OCI-LY1 (cell line): ENCODE measurements at regions not wholly inside any gene's neighbourhood (a gene's known extent, or its start where the extent isn't known, plus 50 kb on each side); places are given as distances from the start of the nearest gene placed in this dataset.

ENCODE experiments used
- H2AFZ ChIP-seq: fragments of 200-600 bp; sonication (generic), shearing (Covaris generic); 2 replicates; pipeline ENCODE4 v1.6.0; 2014; ENCODE audit warnings: antibody characterized with exemption, mild to moderate bottlenecking, low read length
- H3F3A ChIP-seq: fragments of 200-600 bp; sonication (generic), shearing (Covaris generic); 2 replicates; pipeline ENCODE4 v1.6.0; 2014; ENCODE audit warnings: mild to moderate bottlenecking, antibody characterized with exemption, low read length, moderate library complexity; ENCODE audit not compliant: insufficient read depth
- H3K27ac ChIP-seq: fragments of 200-600 bp; sonication (generic); 2 replicates; pipeline ENCODE4 v1.5.1; 2014; ENCODE audit warnings: low read length, mixed run types, mild to moderate bottlenecking, low read depth; ENCODE audit not compliant: poor library complexity, severe bottlenecking
- H3K27me3 ChIP-seq: fragments of 200-600 bp; sonication (generic); 2 replicates; pipeline ENCODE4 v1.6.0; 2014; ENCODE audit warnings: antibody characterized with exemption, mild to moderate bottlenecking, low read length, moderate library complexity; ENCODE audit not compliant: insufficient read depth
- H3K36me3 ChIP-seq: fragments of 200-600 bp; sonication (generic); 2 replicates; pipeline ENCODE4 v1.6.1; 2014; ENCODE audit warnings: mild to moderate bottlenecking, antibody characterized with exemption, low read length, moderate library complexity, mixed read lengths; ENCODE audit not compliant: insufficient read depth
- H3K4me1 ChIP-seq: fragments of 200-600 bp; sonication (generic); 2 replicates; pipeline ENCODE4 v1.5.1; 2014; ENCODE audit warnings: mild to moderate bottlenecking, low read length, moderate library complexity; ENCODE audit not compliant: insufficient read depth, severe bottlenecking
- H3K4me2 ChIP-seq: fragments of 200-600 bp; sonication (generic), shearing (Covaris generic); 2 replicates; pipeline ENCODE4 v1.6.1; 2014; ENCODE audit warnings: low read length
- H3K4me3 ChIP-seq: fragments of 200-600 bp; sonication (generic); 2 replicates; pipeline ENCODE4 v1.5.1; 2014; ENCODE audit warnings: low read length, low read depth, mild to moderate bottlenecking, mixed read lengths; ENCODE audit not compliant: poor library complexity, severe bottlenecking
- H3K79me2 ChIP-seq: fragments of 200-600 bp; shearing (Covaris generic); 2 replicates; pipeline ENCODE4 v1.6.1; 2016; ENCODE audit warnings: mixed run types, low read length, mixed read lengths; ENCODE audit not compliant: insufficient read depth
- H3K9ac ChIP-seq: fragments of 200-600 bp; sonication (generic), shearing (Covaris generic); 2 replicates; pipeline ENCODE4 v1.6.1; 2014; ENCODE audit warnings: mild to moderate bottlenecking, low read length, mixed read lengths
- H3K9me2 ChIP-seq: fragments of 200-600 bp; sonication (generic), shearing (Covaris generic); 2 replicates; pipeline ENCODE4 v1.6.1; 2014; ENCODE audit warnings: low read depth, mild to moderate bottlenecking, low read length, mixed read lengths
- H3K9me3 ChIP-seq: fragments of 200-600 bp; shearing (Covaris generic); 2 replicates; pipeline ENCODE4 v1.6.1; 2014; ENCODE audit warnings: low read length, mixed read lengths
- H4K20me1 ChIP-seq: fragments of 200-600 bp; sonication (generic), shearing (Covaris generic); 2 replicates; pipeline ENCODE4 v1.6.0; 2016; ENCODE audit warnings: mild to moderate bottlenecking, low read length; ENCODE audit not compliant: insufficient read depth
- EZH2 ChIP-seq: fragments of 200-600 bp; sonication (generic), shearing (Covaris generic); IDR thresholded peaks from 2 replicates; pipeline ENCODE4 v1.8.0; 2017; ENCODE audit warnings: borderline replicate concordance, mixed run types, mild to moderate bottlenecking, antibody characterized with exemption, low read length, moderate library complexity, mixed read lengths
- TF ChIP-seq, protein P1 (sequence below): fragments of 200-600 bp; sonication (generic), shearing (Covaris generic); IDR thresholded peaks from 2 replicates; pipeline ENCODE4 v1.5.1; 2017; ENCODE audit warnings: mild to moderate bottlenecking, antibody characterized with exemption, low read length, moderate library complexity, mixed read lengths

DNA sequence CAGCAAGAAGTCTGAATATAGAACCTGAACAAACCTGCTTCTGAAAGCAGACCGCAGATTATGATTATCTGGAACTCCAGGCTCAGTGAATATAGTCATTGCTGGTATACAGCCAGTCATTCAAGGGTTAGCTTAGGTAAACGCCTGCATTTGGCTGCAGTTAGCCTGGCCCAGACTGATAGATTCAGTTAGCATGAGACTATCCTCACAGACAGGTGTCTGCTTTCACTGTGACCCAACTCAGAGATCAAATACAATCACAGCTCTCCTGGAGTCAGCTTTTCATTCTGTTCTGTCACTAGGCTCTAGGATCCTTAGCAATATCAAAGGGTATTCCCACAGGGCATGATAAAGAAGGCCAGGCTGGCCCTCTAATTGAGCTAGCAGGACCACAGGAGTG, 138.6 kb upstream of the PLCXD3 start:
- no peaks in the 10 kb centered on the region for H3K27me3 ChIP-seq
- H2AFZ ChIP-seq, result no peak overlapping the region
- TF ChIP-seq, protein P1, sequence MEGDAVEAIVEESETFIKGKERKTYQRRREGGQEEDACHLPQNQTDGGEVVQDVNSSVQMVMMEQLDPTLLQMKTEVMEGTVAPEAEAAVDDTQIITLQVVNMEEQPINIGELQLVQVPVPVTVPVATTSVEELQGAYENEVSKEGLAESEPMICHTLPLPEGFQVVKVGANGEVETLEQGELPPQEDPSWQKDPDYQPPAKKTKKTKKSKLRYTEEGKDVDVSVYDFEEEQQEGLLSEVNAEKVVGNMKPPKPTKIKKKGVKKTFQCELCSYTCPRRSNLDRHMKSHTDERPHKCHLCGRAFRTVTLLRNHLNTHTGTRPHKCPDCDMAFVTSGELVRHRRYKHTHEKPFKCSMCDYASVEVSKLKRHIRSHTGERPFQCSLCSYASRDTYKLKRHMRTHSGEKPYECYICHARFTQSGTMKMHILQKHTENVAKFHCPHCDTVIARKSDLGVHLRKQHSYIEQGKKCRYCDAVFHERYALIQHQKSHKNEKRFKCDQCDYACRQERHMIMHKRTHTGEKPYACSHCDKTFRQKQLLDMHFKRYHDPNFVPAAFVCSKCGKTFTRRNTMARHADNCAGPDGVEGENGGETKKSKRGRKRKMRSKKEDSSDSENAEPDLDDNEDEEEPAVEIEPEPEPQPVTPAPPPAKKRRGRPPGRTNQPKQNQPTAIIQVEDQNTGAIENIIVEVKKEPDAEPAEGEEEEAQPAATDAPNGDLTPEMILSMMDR, result no peak
- no peak for TF ChIP-seq EZH2
- H3F3A ChIP-seq, result no peaks in the 10 kb centered on the region
- no peaks in the 10 kb centered on the region for H3K9me3 ChIP-seq
- no peak overlapping the region for H3K4me2 ChIP-seq
- H3K4me1 ChIP-seq, result no peaks in the 10 kb centered on the region
- no peak overlapping the region for H3K27ac ChIP-seq
- H3K79me2 ChIP-seq, result no peaks in the 10 kb centered on the region
- no peaks in the 10 kb centered on the region for H3K36me3 ChIP-seq
- no peak overlapping the region for H3K9ac ChIP-seq
- H4K20me1 ChIP-seq, result no peaks in the 10 kb centered on the region
- H3K4me3 ChIP-seq, result no peak overlapping the region
- no peaks in the 10 kb centered on the region for H3K9me2 ChIP-seq

GRCh38 chr5:41641621-41642020, 131.2 kb upstream of the PLCXD3 start:
- no peaks in the 10 kb centered on the region for H3F3A ChIP-seq
- no peak overlapping the region for H3K4me3 ChIP-seq
- no peak overlapping the region for H3K4me2 ChIP-seq
- H3K79me2 ChIP-seq, result no peaks in the 10 kb centered on the region
- H3K9me3 ChIP-seq, result no peaks in the 10 kb centered on the region
- no peaks in the 10 kb centered on the region for H3K36me3 ChIP-seq
- H3K27me3 ChIP-seq, result no peaks in the 10 kb centered on the region
- no peaks in the 10 kb centered on the region for H4K20me1 ChIP-seq
- TF ChIP-seq, protein P1, result peak; percentile 30; the same call in 1 of the 2 replicates
- no peak for TF ChIP-seq EZH2
- H3K9me2 ChIP-seq, result no peaks in the 10 kb centered on the region
- no peak overlapping the region for H3K27ac ChIP-seq
- no peak overlapping the region for H2AFZ ChIP-seq
- H3K4me1 ChIP-seq, result no peaks in the 10 kb centered on the region
- H3K9ac ChIP-seq, result no peak overlapping the region

GRCh38 chr5:41638685-41639084, 128.3 kb upstream of the PLCXD3 start:
- Histone ChIP-seq H3K4me1 (no peaks in the 10 kb centered on the region), H3F3A (no peaks in the 10 kb centered on the region), H3K36me3 (no peaks in the 10 kb centered on the region), H3K4me3 (no peak overlapping the region), H2AFZ (no peak overlapping the region), H3K27me3 (no peaks in the 10 kb centered on the region), H3K27ac (no peak overlapping the region), H3K79me2 (no peaks in the 10 kb centered on the region), H3K9ac (no peak overlapping the region), H4K20me1 (no peaks in the 10 kb centered on the region), H3K9me3 (no peaks in the 10 kb centered on the region), H3K4me2 (no peak overlapping the region), H3K9me2 (no peaks in the 10 kb centered on the region)
- TF ChIP-seq EZH2, result no peak
- TF ChIP-seq, protein P1, result no peak
